ENCODE measurements at regions not wholly inside any gene's neighbourhood (a gene's known extent, or its start where the extent isn't known, plus 50 kb on each side); places are given as distances from the start of the nearest gene placed in this dataset.
"Not testable (repeated sequence)": the region's sequence is repeated elsewhere in the genome, so short reads cannot be mapped to it uniquely, and the experiment has no call there.

DNA sequence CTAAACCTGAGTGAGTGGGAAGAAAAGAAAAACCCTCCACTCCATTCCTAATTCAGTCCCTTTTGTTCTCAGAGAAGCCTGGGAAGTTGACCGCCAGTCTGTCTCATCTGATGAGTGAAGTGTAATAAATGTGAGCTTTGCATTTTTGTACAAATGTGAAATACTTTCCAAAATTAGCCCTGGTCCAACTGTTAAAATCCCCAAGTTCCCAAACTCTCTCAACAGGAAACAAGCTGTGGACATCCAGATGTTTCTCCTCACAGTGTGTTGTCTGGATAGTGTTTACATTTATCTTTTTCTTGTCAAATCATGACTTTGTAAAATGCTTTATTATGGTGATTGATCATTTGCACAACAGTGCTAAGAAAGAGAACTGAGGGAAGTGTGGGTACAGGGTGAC lies 145.1 kb downstream of the TM2D1 start:
- DNase-seq = no peak

DNA sequence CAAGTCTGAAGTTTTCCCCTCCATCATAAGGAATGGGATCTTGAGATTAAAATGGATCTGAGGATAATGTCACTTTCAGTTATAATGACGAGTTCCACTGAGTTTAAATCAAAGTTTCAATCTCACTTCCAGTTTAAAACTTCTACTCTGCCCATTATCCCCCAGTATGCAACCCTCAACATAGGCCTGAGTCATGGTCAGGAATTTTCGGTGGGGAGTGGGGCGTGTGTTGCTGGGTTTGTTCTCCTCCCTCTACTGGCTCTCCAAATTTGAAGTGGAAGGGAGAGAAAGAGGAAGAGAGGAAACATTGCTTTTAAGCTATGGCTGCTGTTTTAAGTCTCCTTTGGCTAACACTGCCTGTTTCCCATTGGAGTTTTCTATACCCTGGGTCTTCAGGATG lies 152.9 kb downstream of the TM2D1 start:
- no peak for DNase-seq

DNA sequence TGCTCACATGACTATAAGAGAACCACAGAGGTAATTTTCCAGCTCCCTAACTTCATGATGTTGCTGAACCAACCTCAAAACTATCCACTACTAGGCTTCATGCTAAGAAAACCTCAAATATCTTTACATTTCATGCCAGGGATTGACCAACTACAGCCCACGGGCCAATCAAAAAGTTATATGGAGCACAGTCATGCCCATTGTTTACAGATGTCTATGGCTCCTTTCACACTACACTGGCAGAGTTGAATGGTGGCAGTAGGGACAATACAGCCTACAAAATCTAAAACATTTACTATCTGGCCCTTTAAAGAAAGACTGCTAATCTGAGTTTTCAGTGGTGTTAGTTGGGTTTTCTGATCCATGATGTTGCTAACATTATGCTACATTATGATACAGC lies 154.8 kb downstream of the TM2D1 start:
- no peak for DNase-seq

DNA sequence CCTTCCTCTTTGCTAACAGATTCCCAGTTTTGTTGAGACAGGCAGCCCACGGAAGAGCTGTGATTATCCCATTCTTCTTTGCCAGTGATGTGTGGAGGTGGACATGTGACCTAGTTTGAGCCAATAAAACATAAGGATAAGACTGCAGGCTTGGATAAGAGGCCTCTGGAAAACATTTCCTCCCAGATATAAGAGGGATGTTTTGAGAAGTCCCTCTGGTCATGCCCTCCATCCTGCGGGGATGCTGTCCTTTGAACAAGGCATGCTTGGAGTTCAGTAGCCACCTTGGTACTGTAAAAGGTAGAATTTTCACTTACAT lies 155.7 kb downstream of the TM2D1 start:
- DNase-seq = no peak

DNA sequence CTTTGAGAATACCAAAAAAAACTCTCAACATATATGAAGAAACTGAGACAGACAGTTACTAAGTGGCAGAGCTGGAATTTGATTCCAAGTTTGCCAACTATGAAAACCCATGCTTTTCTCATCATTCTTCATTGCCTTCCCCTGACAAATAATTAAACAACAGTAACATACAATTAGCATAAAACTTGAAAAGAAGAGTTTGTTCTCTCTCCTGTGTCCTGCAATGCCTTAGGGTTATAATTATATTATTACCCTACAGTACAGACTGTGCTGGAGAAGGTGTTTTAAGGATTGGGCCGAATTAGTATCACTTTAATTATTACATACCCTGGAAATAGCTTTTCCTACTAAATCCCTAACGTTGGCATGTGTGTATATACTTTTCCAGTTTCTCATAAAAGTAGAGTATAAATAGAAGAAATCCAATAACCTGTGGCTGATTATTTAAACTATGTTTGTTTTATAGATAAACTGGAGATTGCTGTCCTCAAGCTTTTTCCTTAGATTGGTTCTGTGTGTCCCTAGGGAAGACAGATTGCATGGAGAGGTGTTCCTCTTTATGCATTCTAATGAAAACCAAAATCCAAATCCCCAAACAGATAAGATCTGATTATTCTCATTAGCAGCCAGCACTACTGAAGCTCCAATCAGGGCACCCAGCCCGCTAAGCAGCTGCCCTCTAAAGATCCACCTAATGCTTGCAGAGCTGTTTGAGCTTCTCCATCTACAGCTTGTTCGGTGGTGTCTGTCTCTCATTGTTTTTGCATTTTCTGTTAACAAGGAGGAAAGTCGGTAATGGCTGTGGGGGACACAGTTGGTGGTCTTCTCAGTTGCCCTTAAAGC lies 156.3 kb downstream of the TM2D1 start:
- no peak for DNase-seq

DNA sequence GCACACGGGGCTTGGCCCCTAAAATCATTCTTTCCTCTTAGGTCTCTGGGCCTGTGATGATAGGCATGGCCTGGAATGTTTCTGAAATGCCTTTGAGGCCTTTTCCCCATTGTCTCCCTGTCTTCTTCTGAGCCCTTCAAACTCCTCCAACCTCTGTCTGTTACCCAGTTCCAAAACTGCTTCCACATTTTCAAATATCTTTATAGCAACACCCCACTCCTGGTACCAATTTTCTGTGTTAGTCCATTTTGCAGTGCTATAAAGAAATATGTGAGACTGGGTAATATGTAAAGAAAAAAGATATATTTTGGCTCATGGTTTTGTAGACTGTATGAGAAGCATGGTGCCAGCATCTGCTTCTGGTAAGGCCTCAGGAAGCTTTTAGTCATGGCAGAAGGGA lies 158.8 kb downstream of the TM2D1 start:
- DNase-seq = no peak

DNA sequence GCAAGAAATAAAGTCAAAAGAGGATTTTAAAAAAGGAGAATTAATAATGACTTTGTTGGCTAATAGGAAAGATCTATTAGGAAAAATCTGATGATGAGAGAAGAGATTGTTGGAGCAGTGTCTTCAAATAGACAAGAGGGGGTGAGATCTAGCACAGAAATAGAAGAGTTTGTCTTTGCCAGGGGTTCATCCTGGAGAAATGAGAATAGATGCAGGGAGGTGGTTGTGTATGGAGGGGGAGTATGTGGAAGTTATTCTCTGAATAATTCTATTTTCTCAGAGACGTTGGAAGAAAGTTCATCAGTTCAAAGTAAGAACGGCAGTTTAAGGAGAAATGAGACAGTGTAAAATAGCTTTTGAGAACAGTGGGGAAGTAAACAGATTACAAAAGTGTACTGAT lies 161.3 kb downstream of the TM2D1 start:
- no peak for DNase-seq

DNA sequence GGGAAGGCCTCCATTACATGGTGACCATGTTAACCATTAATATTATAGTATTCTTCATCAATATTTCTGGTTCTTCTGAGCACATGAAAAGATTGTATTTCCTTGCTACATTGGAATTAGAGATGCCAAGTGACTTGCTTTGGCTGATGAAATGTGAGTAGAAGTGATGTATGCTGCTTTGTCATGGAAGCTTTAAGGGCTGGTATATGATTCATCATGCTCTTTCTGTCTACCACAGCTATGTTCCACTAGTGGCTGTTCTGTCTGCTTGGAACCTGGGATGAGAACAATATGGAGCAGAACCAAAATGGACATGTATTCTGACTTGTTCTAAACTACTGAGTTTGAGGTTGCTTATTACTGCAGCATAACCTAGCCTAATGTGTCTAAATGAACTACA lies 163.3 kb downstream of the TM2D1 start:
- DNase-seq = no peak

DNA sequence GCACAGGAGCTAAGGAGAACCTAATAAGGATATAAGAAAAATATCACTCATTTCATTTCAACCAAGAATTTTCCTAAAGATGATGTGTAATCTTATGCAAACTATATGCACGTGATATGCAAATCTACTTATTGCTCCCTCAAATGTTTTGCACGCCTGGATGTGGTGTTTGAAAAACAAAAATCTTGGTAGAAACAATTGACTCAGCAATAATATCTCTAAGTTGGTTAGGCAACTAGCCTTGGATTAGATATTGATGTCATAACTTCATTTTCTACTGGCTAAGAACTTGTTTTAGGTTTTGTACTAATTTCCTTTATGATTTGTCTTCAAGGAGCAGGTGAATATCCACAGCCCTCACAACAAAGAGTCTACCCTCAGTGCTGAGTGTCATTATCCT lies 164.6 kb downstream of the TM2D1 start:
- no peak for DNase-seq

DNA sequence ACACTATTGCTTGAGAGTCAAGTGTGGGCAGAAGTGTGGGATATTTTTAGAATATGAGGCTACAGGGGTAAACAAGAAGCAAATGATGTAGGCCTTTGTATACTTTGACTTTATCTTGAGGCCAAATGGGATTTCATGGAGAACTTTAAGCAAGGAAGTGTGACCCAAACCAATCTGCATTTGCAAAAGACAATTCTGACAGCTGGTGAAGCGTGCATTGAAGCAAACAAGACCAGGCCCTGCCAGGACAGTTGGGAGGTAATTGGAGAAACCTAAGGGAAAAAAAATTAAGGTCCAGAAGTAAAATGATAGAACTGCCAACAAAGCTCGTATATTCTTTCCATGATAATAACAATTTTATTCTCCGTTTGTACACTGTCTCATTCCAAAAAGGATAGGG lies 168.3 kb downstream of the TM2D1 start:
- DNase-seq = no peak

DNA sequence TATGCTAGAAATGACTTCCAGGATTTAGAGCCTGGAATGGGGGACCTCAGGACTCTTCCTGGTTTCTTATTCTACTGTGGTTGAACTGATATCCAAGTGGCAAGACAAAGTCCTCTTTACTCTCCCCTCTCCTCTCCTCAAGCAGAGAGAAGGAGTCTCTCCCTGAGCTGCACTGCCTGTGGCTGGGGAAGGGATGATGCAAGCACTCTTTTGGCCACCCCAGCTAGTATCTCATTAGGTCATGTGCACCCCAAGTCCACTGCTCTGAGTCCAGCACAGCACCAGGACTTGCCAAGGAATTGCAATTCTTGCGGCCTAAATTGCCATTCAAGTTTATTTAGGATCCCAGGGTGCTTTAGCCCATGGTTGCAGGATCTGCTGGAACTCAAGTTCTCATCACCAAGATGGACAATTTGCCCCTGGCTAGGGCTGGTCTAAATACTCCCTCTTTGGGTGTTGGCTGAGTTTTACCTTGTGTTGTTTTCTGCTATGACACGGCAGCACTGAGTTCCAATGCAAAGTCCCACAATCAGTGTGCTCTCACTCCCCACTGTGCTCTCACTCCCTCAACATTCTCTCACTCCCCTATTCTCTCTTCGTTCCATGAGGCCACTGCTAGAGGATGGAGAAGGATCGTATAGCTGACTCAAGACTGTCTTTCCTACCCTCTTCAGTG lies 172.2 kb downstream of the TM2D1 start:
- no peak for DNase-seq

DNA sequence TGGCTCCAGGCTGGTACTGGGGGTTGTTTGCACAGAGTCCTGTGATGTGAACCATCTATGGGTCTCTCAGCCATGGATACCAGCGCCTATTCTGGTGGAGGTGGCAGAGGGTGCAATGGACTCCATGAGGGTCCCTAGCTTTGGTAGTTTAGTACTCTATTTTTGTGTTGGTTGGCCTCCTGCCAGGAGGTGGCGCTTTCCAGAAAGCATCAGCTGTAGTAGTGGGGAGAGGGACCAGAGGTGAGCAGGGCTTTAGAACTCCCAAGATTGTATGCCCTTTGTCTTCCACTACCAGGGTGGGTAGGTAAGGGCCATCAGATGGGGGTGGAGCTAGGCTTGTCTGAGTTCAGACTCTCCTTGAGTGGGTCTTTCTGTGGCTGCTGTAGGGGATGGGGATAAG lies 177.6 kb downstream of the TM2D1 start:
- not testable (repeated sequence) for DNase-seq

DNA sequence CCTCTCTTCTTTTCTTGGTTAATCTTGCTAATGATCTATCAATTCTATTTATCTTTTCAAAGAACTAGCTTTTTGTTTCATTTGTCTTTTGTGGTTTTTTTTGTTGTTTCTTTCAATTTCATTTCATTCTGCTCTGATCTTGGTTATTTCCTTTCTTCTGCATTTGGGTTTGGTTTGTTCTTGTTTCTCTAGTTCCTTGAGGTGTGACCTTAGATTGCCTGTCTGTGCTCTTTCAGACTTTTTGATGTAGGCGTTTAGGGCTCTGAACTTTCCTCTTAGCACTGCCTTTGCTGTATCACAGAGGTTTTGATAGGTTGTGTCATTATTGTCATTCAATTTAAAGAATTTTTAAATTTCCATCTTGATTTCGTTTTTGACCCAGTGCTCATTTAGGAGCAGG lies 180.1 kb downstream of the TM2D1 start:
- DNase-seq = not testable (repeated sequence)

DNA sequence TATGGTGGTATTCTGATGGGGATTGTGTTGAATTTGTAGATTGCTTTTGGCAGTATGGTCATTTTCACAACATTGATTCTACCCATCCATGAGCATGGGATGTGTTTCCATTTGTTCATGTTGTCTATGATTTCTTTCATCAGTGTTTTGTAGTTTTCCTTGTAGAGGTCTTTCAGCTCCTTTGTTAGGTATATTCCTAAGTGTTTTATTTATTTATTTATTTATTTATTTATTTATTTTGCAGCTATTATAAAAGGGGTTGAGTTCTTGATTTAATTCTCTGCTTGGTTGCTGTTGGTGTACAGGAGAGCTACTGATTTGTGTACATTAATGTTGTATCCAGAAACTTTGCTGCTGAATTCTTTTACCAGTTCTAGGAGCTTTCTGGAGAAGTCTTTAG lies 181.4 kb downstream of the TM2D1 start:
- DNase-seq = not testable (repeated sequence)

DNA sequence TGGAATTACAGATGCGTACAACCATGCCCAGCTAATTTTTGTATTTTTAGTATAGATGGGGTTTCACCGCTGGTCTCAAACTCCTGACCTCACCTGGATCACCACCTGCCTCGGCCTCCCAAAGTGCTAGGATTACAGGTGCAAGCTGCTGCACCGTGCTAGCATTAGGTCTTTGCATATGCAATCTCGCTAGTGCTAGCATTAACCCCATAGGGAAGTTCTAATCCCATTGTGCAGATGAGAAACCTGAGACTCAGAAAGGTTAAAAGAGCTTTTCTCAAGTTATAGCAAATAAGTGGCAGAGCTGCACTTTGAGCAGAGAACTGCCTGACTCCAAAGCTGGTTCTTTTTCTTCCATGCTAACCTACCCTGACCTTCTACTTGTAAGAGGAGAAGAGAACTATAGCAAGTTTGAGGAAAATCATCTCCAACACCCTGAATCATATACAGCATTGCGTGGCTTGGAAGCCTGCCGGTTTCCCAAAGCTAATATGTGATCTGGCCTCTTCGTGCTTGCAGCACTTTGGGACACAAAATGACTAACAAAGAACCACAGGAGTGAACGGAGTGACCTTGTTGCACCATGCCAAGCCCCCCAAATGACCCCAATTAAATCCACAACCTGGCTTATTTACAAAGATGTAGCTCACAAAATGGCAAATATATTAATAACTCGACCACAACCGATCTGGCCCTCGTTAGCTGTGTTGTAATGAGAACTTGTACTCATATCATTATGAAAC lies 185.1 kb downstream of the TM2D1 start:
- no peak for DNase-seq

DNA sequence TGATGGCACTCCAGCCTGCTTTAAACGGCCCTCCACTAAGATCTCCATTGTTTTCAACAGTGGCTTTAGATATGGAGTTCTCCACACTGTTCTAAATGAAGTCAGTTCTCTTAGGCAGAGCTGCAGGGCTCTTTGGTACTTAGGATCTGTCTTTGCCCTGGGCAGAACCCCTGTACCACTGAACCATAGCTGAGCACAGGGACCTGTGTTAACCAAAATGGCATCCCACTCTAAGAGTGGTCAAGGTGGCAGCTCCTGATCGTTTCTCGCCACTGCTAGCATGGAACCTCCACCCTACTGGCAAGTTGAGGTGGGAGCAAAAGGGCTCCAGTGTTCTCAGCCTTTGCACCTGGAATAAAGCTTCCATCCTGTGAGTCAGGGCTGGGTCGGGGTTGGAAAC lies 186.7 kb downstream of the TM2D1 start:
- no peak for DNase-seq

DNA sequence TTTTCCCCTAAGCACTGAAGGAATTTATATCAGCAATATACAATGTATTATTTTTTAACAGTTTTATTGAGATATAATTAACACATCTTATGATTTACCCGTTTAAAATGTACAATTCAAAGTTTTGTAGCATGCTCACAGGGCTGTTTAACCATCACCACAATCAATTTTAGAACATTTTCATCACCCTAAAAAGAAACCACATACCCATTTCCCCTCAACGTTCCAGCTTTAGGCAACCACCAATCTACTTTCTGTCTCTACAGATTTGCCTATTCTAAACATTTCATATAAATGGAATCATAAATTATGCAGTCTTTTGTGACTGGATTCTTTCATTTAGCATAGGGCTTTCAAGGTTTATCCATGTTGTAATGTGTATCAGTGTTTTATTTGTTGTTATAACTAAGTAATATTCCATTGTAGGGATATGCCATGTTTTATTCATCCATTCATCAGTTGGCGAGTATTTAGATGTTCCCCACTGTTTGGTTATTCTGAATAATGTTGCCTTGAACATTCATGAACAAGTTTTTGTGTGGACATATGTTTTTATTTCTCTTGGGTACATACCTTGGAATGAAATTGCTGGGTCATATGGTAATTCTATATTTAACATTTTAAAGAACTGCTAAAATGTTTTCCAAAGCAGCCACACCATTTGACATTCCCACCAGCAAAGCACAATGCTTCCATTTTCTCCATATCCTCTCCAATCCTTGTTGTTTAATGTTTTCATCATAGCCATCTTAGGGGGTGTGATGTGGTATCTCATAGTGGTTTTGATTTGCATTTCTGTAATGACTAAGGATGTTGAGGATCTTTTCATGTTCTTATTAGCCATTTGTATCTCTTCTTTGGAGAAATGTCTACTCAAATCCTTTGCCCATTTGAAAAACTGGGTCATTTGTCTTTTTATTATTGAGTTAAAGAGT lies 188.5 kb downstream of the TM2D1 start:
- no peak for DNase-seq

DNA sequence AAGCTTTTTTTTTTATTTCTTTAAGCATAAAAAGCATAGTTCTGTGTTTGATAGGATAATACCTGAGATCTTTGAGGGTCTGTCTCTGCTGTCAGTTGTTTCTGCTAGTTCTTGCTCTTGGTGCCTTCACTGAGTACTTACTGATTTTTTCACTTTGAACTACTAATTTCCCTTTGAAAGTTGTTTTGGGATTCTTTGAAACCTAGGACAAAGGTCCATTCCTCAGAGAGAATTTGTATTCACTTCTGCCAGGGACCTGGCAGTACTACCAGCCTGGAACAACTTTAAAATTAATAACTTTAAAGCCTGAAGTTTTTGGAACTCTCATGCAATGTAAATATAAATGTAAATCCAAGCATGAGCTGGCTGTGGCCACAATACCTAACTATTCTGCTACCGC lies 190.1 kb downstream of the TM2D1 start:
- DNase-seq = no peak

DNA sequence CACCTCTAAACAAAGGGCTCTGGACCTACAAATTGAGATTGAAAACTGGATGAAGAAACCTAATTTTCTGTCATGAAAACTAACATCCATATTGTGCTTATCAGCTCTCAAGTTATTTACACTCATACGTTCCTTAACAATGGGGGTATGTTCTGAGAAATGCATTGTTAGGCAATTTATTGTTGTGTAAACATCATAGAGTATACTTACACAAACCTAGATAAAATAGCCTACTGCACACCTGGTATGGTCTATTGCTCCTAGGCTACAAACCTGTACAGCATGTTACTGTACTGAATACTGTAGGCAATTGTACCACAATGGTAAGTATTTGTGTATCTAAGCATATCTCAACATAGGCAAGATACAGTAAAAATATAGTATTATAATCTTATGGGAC lies 191.4 kb downstream of the TM2D1 start:
- DNase-seq = no peak

DNA sequence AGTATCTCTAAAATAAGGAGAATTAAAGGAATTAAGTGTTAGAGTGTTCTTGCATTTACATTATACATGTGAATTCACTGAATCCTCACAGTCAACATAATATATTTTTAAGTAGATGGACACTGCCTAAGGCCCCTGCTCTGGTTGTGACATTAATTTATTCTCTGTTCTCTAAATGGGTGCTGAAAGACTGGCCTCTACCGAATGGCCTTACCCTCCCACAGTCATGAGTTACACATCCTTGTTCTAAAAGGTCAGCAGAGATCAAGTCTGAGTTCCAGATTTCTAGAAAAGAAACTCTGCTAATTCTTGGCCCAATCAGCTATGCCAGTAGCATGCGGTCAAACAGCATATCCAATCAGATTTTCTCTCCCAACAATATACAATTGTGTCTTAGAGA lies 193.2 kb downstream of the TM2D1 start:
- no peak for DNase-seq

DNA sequence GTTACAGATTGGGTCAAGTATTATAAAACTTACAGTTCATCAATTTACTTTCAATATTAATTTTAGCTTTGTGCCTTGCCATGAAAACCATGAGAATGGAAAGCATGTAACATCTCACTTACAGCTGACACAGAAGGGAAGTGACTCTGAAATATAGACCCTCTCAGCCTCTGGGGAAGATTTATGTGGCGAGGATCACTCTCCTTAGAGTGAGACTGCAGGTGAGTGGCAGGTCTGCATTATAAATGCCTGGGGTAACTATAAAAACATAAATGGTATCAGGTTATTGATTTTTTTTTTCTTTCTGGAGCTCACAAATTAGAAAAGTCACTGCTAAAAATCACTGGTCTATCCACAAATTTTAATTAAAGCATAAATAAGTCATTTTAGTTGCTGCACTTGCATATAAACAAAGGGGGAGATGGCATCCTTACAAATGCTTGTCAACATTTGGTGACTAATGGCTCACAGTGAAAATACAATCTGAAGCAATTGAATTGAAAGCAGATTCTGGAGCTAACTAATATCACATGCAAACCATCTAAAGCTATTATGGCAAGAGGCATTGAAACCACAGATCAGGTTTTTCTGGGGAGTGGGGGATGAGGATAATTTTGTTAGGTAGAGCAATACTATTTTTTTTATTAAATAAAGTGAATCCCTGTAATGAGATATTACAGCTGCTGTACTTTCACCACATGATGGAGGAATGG lies 200.9 kb downstream of the TM2D1 start:
- DNase-seq = no peak

DNA sequence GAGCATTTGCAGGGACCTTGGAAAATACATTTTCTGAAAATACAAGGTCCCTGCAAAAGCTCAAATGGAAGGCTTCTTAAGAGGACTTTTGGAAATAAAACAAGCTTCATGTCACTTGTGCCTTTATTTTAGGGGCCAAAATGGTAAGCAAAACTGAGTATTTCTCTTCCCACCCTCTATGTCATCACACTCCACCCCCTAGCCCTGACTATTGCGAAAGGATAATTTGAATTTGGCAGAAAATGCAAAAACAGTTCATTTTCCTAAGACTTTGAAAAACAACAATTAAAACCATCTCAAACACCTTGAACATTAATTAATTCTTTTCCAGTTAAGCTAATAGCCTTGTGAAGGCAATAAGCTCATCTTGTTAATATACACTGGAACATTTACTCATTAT lies 201.7 kb downstream of the TM2D1 start:
- no peak for DNase-seq

Measured in C1 segment of cervical spinal cord (tissue), 14 donors.